ENCODE measurements at regions not wholly inside any gene's neighbourhood (a gene's known extent, or its start where the extent isn't known, plus 50 kb on each side); places are given as distances from the start of the nearest gene placed in this dataset.

DNA sequence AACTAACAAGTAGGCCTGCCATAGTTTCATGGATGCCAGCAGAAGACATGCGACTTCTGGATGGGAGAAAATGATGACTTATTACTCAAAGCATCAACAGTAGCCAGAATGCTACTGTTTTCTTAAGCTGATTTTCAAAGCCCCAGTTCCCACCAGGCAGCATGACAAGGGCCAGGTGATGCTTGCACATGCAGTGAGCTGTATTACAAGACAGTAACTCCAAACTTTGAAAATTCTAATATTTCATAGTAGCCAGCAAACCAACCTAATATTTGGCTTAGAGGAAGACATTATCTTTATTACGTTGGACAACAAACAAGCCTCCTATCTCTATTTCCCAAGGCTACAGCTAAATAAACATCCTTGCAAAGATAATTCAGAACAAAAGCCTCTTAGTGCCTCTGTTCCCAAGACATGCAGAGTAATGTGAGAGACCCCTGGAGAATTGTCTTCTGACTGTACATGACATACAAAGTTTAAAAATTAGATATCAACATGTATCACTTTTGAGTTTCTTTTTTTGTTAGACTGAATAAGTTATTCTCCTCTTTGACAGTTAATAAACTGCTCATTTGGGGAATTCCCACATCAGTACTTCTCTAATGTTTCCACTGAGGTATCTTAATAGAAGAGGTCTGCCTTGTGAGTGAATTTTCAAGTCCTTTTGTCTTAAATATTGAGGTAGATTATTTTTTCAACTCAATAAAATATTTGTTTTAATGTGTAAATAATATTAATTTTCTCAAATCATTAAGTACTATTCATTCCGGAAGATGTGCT lies 367.6 kb upstream of the CWC22 start:
- Mint-ChIP-seq H3K9me3 (ENCODE audit: low read depth) (no peaks in the 10 kb centered on the region), H3K4me1 (ENCODE audit: low read depth) (peaks cover 5% of the 10 kb centered on the region), H3K36me3 (ENCODE audit: insufficient read depth) (no peaks in the 10 kb centered on the region), H3K27me3 (peaks cover 12% of the 10 kb centered on the region), H3K4me3 (ENCODE audit: low read depth) (no peak overlapping the region), H3K27ac (no peak overlapping the region)
- TF ChIP-seq, protein P1, sequence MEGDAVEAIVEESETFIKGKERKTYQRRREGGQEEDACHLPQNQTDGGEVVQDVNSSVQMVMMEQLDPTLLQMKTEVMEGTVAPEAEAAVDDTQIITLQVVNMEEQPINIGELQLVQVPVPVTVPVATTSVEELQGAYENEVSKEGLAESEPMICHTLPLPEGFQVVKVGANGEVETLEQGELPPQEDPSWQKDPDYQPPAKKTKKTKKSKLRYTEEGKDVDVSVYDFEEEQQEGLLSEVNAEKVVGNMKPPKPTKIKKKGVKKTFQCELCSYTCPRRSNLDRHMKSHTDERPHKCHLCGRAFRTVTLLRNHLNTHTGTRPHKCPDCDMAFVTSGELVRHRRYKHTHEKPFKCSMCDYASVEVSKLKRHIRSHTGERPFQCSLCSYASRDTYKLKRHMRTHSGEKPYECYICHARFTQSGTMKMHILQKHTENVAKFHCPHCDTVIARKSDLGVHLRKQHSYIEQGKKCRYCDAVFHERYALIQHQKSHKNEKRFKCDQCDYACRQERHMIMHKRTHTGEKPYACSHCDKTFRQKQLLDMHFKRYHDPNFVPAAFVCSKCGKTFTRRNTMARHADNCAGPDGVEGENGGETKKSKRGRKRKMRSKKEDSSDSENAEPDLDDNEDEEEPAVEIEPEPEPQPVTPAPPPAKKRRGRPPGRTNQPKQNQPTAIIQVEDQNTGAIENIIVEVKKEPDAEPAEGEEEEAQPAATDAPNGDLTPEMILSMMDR (IDR thresholded peaks at IDR 0.05; ENCODE audit: unreplicated experiment), result no peak
- no peak for DNase-seq (ENCODE audit: low spot score, unreplicated experiment)

GRCh38 chr2:180370511-180371205 lies 363.6 kb upstream of the CWC22 start:
- Mint-ChIP-seq H3K27me3 (peaks cover 6% of the 10 kb centered on the region), H3K36me3 (ENCODE audit: insufficient read depth) (no peaks in the 10 kb centered on the region), H3K4me1 (ENCODE audit: low read depth) (peaks cover 8% of the 10 kb centered on the region), H3K27ac (no peak overlapping the region), H3K9me3 (ENCODE audit: low read depth) (no peaks in the 10 kb centered on the region), H3K4me3 (ENCODE audit: low read depth) (no peak overlapping the region)
- DNase-seq (ENCODE audit: low spot score, unreplicated experiment), result no peak
- TF ChIP-seq, protein P1 (IDR thresholded peaks at IDR 0.05; ENCODE audit: unreplicated experiment), result no peak

- TF ChIP-seq, protein P1 (IDR thresholded peaks at IDR 0.05; ENCODE audit: unreplicated experiment), result no peak
- DNase-seq (ENCODE audit: low spot score, unreplicated experiment), result no peak
- Mint-ChIP-seq H3K27ac (no peak overlapping the region), H3K36me3 (ENCODE audit: insufficient read depth) (no peaks in the 10 kb centered on the region), H3K4me1 (ENCODE audit: low read depth) (peaks cover 10% of the 10 kb centered on the region), H3K9me3 (ENCODE audit: low read depth) (no peaks in the 10 kb centered on the region), H3K4me3 (ENCODE audit: low read depth) (no peak overlapping the region), H3K27me3 (peaks cover 6% of the 10 kb centered on the region)
These were observed 361.8 kb upstream of the CWC22 start for GRCh38 chr2:180368881-180369280.

- Mint-ChIP-seq H3K4me1 (ENCODE audit: low read depth) (peaks cover 10% of the 10 kb centered on the region), H3K27me3 (peaks cover 6% of the 10 kb centered on the region), H3K36me3 (ENCODE audit: insufficient read depth) (no peaks in the 10 kb centered on the region), H3K9me3 (ENCODE audit: low read depth) (no peaks in the 10 kb centered on the region), H3K4me3 (ENCODE audit: low read depth) (no peak overlapping the region), H3K27ac (no peak overlapping the region)
- DNase-seq (ENCODE audit: low spot score, unreplicated experiment), result no peak
- TF ChIP-seq, protein P1 (IDR thresholded peaks at IDR 0.05; ENCODE audit: unreplicated experiment), result no peak
These were observed 360.7 kb upstream of the CWC22 start for GRCh38 chr2:180367815-180368214.

GRCh38 chr2:180366481-180366880 lies 359.4 kb upstream of the CWC22 start:
- Mint-ChIP-seq H3K9me3 (ENCODE audit: low read depth) (no peaks in the 10 kb centered on the region), H3K4me1 (ENCODE audit: low read depth) (peaks cover 10% of the 10 kb centered on the region), H3K4me3 (ENCODE audit: low read depth) (no peak overlapping the region), H3K27ac (no peak overlapping the region), H3K27me3 (peaks cover 2% of the 10 kb centered on the region), H3K36me3 (ENCODE audit: insufficient read depth) (no peaks in the 10 kb centered on the region)
- no peak for DNase-seq (ENCODE audit: low spot score, unreplicated experiment)
- TF ChIP-seq, protein P1 (IDR thresholded peaks at IDR 0.05; ENCODE audit: unreplicated experiment), result no peak

All from progenitor cell of endocrine pancreas (in vitro differentiated cells).